RPMI7951 (cell line): ENCODE measurements at regions not wholly inside any gene's neighbourhood (a gene's known extent, or its start where the extent isn't known, plus 50 kb on each side); places are given as distances from the start of the nearest gene placed in this dataset.

Experiments
- DNase-seq: peaks from one replicate; pipeline ENCODE4 v3.0.0-alpha.2; 2012; ENCODE audit warnings: low read depth

DNA sequence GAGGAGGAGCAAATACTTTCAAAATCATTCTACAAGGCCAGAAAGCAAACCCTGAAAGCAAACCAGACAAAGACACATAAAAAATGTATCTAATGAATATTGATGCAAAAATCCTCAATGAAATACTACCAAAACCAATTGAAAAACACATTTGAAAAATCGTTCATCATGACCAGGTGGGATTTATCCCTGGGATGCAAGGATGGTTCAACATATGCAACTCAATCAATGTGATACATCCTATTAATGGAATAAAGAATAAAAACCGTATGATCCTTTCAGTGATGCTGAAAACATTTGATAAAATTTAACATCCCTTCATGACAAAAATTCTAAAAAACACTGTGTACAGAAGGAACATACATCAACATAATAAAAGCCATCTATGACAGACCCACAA is 337.6 kb downstream of the NNT start:
- no peak for DNase-seq

DNA sequence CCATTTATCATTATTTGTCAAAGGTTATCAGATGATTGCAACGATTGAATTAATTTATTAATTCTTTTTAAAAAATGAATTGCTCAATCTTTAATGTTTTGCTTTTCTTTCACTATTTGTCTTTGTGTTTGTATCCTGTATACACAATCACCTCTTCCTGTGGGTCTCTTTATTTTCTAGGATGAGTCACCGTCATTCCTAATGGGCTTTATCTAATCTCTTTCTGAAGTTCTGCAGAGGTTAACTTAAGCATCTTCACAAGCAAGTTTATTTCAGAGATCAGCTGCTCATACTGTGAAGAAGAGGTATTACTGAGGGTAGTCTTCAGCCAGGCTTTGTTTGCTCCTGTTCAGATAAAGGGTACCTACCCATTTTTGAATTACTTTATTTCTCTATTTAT is 323.9 kb downstream of the NNT start:
- no peak for DNase-seq

DNA sequence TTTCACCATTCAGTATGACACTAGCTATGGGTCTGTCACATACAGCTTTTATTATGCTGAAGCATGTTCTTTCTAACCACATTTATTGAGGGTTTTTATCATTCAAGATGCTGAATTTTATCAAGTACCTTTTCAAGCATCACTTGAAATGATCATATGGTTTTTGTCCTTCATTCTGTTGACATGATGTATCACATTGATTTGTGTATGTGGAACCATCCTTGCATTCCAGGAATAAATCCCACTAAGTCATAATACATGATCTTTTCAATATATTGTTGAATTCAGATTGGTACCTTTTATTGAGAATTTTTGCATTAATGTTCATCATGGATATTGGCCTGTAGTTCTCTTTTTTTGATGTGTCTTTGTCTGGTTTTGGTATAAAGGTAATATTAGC is 317.4 kb downstream of the NNT start:
- no peak for DNase-seq

DNA sequence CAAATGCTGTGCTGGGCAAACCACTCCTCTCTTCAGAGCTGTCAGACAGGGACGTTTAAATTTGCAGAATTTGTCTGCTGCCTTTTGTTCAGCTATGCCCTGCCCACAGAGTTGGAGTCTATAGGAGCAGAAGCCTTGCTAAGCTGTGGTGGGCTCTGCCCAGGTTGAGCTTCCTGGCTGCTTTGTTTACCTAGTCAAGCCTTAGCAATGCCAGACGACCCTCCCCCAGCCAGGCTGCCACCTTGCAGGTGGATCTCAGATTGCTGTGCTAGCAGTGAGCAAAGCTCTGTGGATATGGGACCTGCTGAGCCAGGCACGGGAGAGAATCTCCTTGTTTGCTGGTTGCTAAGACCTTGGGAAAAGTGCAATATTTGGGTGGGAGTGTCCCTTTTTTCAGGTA is 314.9 kb downstream of the NNT start:
- DNase-seq: no peak

DNA sequence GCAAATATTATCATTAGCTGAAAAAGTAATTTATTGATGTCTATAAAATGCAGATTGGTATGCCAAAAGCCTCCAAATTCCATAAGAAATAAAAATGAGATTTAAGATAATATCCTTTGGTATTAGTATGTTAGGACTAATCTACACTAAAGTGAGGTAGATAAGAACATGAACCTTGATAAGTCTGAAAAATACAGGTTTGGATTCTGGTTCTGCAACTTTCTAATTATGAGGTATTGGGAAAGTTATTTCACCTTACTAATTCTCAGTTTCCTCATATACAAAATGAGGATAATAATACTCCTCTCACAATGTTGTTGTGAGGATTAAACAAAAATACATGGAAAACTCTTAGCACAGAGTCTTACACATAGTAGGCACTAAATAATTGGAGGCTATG is 300.1 kb downstream of the NNT start:
- DNase-seq: no peak

DNA sequence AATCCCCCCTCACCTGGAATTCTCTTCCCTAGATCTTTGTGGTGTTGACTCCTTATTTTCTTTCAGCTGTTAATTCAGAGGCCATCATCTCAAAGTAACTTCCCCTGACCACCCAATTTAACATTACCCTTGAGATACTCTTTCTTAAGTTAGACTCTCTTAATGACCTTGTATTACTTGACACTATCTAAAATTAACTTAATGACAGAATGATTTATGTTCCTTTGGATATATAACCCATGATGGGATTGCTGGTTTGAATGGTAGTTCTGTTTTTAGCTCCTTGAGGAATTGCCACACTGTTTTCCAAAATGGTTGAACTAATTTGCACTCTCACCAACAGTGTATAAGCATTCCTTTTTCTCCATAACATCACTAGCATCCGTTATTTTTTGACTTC is 298.0 kb downstream of the NNT start:
- no peak for DNase-seq

DNA sequence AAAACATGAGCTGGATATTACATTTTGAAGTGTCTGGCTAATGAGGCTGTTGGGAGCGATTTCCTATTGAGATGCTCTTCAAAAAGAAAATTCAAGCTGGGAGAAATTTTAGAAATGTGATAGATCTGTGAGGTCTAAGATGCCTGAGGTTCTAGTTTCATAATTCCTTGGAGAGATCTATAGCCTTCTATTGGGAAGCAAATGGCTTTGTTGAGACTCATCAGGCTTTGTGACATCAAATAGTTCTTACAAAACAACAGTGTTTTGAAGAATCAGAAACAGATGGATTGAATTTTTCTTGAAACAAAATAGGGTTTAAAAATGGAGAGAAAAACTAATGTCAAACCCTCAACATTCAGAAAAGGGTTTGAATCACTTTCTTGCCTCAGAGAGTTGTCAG is 292.9 kb downstream of the NNT start:
- no peak for DNase-seq

DNA sequence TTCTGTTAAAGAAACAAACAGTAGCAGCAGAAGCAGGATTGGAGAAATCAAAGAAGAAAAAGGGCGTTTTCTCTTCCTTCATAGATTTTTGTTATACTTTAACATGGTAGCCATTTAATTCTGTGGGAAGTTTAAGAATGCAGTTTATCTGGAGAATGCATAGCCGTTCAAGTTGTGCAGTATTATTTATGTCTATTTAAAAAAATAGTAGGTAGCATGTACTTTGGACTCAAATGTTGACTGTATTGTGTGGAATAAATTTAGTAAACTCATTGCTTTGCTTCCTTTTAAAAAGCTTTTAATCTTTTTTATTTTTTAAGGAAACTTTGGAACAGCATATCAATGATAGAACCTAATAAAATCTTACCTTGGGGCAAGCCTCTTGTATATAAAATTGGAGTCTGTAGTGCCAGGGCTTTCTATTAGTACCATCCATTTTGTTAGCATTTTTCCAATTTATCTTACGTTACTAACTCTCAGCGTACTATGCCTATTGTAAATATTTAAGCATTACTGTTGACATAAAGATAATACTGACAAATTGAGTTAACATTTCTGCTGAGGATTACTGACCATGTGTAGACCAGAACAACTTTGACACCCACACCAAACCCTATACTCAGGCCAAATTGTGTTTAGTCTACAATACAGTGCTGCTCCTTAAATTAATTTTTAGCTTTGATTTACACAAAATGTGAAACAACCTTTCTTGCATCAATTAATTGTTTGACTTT is 291.1 kb downstream of the NNT start:
- no peak for DNase-seq

DNA sequence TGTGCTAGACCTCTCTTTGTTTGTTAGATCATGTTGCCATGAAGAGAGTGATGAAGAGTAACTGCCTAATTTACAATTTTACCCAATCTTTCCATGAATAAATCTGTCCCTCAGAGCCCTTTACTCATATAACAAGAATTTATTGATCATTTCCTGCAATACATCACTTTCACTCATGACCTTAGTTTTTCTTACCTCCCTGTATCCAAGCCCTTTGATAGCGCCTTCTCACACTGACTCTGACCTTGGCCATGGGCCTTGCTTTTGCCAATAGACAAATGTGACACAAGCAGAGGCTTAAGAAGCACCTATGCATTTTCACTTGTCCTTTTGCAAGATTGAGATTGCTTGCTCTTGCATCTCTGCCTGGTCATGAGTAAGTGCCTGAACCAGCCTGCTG is 288.1 kb downstream of the NNT start:
- no peak for DNase-seq

DNA sequence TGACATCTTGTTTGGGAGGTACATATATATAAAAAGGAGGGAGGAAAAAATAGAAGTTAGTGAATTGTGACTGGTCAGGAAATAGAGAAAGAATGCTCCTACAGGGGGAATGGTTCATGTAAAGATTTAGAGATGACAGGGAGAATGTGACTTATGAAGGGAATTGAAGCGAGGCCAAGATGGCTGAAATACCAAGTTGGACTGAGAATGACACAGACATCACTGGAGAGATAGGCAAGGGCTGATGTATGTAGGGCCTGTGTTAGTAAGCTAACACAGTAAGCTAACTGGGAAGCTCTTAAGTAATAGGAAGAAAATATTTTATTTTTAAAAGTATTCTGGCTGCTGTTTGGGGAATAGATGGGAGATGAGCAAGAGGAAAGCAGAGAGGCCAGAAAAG is 286.3 kb downstream of the NNT start:
- DNase-seq: no peak

DNA sequence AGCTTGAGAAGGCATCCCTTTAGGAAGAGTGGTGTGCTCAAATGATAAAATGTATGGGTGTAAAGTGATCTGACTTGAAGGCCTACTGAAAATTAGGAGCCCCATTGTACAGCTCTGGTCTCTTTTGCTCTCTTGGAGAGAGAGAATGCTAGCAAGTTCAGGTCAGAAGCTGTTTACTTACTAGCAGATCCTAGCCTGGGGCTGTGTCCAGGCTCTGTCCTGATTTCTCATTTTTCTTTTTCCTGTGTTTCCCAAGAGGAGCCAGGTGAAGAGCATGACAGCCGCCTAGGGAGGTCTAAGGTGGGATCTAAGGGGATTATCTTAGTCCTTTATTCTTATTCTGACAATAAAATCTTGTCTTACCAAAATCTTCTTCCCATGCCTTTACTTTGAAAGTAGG is 272.8 kb downstream of the NNT start:
- no peak for DNase-seq

DNA sequence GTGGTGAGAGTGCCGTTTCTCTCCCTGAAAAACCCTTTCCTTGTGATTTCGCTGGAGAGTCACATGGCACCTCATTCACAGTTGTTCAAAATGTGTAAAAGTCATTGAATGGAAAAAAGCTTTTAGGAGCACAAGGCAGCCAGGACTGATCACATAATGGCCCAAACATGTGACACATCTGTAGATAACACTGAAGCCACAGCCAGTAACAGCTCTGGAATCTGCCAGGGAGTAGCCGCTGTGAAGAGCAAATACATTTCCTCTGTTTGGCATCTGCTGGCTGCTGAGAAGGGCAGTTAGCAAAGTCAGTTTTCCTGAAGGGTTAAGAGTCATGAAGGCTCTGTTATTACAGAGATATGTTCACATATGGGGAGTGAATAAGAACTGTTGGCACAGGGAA is 271.8 kb downstream of the NNT start:
- DNase-seq: peak; percentile 10

DNA sequence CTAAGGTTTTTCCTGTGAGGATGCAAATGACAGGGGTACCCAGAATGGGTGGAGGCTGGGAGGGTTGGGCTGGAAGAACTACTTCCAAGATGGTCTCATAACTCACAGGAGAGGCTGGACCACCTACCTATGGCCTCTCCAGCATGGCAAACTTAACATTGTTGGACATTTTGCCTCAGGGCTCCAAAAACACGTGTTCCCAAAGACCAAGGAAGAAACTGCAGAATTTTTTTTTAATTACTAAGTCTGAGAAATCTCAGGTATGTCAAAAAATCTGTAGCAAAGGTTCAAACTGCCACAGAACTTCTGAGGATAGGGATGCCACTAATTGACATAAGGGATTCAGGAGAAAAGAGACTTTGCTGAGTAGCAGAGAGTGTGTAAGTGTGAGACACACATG is 270.8 kb downstream of the NNT start:
- DNase-seq: no peak

DNA sequence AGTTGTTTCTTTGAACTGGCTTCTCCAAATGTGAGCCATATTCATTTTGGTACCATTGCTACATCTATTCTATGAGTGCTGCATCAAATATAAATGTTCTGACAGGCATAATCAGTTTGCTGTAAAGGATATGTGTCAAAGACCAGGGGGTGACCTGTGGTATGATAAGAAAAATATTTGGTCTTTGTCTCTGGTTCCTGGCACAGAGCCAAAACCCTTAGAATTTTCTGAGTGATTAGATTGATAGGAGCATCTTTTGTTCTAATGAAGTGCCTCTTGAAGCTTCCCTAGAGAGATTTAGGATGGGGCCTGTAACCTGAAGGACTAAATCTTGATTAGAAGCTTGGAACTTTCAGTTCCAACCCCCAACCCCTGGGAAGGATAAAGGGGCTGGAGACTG is 256.3 kb downstream of the NNT start:
- no peak for DNase-seq

DNA sequence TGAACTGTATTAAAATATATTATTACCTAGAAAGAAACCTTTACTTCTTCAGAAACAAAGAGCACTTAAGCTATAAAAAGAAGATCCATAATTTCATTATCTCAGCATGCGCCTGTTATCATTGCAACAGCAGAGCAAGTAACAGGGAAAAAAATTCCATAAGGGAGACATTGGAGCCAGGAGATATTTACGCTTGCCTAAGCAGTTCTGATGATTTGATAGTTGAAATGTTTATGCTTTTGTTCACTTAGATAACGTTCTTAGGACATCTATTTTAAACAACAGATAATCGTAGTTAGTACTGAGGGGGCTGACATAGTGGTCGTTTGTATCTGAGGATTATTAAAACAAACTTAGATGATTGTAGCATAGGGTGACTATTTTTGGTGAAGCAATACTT is 252.5 kb downstream of the NNT start:
- no peak for DNase-seq

DNA sequence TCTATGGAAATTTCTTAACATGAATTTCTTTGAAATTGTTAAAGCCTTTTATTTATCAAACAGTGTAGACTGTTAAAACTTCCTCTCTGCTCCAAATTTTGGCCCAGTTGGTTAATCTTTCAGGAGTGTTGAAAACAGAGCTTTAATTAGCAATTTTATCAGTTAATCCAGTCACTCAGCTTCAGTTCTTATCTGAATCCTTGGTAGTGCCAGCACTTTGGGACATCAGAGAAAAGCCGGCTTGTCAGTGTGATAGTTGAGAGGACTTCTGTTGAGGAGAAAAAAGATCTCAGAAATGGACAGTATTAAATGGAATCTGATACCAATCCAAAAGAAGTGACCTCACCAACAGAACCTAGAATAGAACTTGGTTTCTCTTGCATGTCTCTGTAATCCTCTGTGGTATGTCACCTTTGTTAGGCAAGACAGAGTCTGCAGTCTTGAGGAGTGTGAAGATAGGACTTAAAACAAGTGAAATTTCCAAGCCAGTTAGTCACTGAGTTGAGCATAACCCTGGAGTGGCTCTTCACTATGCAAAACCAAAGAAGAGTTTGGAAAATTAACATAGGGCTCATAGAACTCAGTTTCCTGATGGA is 251.8 kb downstream of the NNT start:
- DNase-seq: no peak

DNA sequence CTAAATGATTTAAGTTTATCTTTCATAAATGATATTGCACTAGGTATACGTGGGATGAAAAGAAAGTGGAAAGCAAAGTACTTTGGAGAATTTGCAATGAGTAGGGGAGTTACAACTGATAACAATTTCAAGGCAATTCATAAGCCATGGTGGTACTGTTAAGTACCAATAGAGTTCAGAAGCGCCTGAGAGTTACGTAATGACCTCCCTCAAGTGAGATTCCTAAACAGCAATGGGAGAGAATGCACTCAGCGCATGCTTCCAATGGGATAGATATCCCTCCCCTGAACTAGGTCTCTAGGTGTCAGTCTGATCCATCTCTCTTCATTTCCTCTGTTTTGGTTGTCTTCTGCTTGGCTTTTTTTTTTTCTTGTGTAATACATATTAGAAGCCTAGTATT is 249.3 kb downstream of the NNT start:
- no peak for DNase-seq

DNA sequence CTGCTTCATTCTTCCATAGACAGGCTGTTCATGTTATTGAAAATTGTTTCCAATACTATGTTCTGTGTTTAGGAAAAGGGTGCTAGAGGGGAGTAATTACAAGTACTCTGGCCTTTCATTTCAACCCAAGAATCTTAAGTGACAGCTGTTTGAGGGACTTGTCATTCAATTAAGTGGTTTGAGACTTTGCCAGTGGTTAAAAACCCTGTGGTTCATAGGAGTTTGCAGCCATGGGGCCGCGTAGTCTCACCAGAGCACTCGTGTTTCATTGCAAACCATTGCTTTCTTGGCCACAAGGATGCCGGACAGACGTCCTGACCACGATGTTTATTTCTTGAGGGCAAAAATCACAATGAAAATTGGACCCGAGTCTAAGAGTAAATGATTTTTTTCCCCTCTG is 248.8 kb downstream of the NNT start:
- peak; percentile 3 for DNase-seq

DNA sequence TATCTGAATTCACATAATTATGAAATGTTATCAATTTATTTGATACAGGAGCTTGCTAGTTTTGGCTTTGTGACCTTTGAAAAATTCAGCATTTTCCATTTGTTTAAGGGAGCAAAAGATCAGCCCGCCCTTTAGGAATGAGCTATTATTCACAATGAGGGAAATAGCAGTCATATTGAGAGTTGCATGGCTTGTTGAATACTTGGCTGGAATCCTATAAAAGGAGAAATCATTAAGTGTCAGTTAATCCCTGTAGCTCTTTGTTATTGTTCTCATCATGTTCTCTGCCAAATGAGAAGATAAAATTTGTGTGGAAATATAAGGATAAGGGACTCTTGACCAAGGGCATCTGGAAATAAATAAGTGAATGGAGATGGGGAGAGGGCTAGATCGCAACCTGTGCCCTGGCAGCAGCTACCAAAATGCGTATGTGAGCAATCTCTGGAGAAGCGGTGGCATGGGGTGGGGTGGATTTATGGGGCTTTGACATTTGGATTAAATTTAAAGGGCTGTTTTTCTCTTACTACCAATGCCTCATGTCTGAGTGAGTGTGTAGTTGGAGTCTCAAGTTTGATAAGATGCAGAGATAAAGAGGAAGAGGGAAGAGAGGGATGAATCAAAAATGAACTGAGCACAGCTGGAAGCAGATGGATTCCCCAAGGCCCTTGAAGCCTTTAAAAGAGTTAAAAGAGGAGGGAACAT is 237.6 kb downstream of the NNT start:
- DNase-seq: no peak

DNA sequence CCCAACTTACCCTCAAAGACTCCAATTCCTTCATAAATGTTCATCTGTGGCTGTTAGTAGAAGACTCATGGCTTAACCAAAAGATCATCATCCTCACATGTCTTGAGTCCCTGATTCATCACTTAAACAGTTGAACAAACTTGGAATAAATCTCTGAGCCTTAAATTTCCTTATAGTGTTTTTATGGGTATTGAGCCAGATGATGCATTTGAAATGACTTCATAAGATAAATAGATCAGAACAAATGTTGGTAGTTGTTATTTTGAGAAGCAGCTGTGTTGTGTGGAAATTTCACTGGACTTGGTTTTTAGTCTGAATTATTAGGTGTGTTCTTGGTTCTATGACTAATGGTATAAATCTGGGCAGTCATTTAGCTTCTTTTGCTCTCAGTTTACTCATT is 236.2 kb downstream of the NNT start:
- DNase-seq: peak; percentile 2

DNA sequence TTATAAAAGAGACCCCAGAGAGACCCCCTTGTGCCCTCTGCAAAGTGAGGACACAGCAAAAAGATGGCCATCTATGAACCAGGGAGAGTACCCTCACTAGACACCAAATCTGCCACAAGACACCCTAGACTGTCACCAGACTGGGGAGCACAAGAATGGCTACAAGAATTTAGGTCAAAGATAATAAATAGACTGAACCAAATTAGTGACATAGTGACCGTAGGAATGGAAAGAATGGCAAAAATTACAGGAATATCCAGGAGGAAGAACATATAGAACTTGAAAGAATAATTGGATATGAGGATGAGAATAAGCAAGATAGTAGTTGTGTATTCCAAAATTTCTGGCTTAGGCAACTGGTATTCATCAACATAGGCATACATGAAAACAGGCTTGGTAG is 235.0 kb downstream of the NNT start:
- DNase-seq: no peak

DNA sequence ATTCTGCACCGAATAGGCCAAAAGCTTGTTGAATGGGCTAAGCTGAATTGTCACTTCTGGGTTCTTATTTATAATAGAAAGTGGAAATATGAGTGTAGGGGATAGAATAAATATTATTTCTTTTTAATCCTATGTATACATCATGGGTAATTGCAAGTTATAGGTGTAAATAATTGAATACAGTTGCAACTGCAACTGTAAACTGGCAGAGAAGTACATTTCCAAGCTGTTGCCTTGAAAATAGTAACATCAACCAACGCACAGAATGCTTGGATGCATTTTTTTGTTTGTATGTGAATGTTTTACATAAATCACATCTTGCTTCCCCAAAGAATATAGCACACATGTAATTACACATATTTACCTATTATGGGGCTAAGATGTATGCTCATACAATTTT is 234.1 kb downstream of the NNT start:
- no peak for DNase-seq

DNA sequence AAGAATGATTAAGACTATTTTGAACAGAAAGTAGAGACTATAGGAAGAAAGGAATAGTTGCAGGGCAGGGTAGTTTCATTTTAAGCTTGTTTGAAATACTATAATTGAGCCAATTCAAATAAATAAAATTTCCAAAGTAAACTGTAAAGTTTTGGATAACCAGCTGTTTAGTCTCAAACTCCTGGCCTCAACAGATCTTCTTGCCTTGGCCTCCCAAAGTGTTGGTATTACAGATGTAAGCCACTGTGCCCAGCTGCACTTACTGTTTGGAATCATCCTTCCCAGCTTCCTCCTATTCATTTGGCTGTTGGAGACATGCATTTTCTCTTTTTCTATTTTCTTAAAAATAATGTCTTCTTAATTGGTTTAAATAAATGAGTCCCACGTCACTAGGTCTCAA is 231.0 kb downstream of the NNT start:
- no peak for DNase-seq
